Transverse colon (tissue), 4 donors: ENCODE measurements at regions not wholly inside any gene's neighbourhood (a gene's known extent, or its start where the extent isn't known, plus 50 kb on each side); places are given as distances from the start of the nearest gene placed in this dataset.
A peak's percentile ranks its signal among the peaks of the same experiment; 100 is the strongest.

Experiments used
- DNase-seq: peaks from one replicate; pipeline ENCODE4 v3.0.0-alpha.2; 2019
- H3K27ac ChIP-seq, 4 donors: fragments of 200-600 bp; sonication (generic); 2 replicates each; pipeline ENCODE4 v1.5.1; 2016 to 2018; ENCODE audit warnings: inconsistent platforms in 4 of 4
- H3K27me3 ChIP-seq: fragments of 200-600 bp; sonication (generic); 2 replicates; pipeline ENCODE4 v1.5.1; 2017; ENCODE audit warnings: inconsistent platforms
- H3K36me3 ChIP-seq, 4 donors: fragments of 200-600 bp; sonication (generic); 2 replicates each; pipeline ENCODE4 v1.5.1; 2017 to 2019; ENCODE audit warnings: inconsistent platforms in 4 of 4
- H3K4me1 ChIP-seq, 4 donors: fragments of 200-600 bp; sonication (generic); 2 replicates each; pipeline ENCODE4 v1.5.1; 2017 to 2020; ENCODE audit warnings: inconsistent platforms in 4 of 4
- H3K4me3 ChIP-seq, 4 donors: fragments of 200-600 bp; sonication (generic); 1 replicate in 1 of 4; 2 replicates in 3 of 4; pipeline versions ENCODE4 v1.5.1 to v1.6.1; 2017 to 2019; ENCODE audit warnings: inconsistent platforms in 4 of 4
- H3K9me3 ChIP-seq, 2 donors: fragments of 200-600 bp; sonication (generic); 2 replicates each; pipeline ENCODE4 v1.5.1; 2017 to 2019; ENCODE audit warnings: inconsistent platforms in 2 of 2
- EP300 ChIP-seq: sonication (generic); formaldehyde crosslinking; IDR thresholded peaks from one replicate; pipeline ENCODE4 v1.6.1; 2017; ENCODE audit warnings: antibody characterized with exemption, low read depth
- POLR2A ChIP-seq: fragments of 450-650 bp; IDR thresholded peaks from one replicate; pipeline ENCODE4 v1.6.1; 2016; ENCODE audit warnings: antibody characterized with exemption, mild to moderate bottlenecking, moderate library complexity
- POLR2AphosphoS5 ChIP-seq, 3 donors: sonication (generic); formaldehyde crosslinking; IDR thresholded peaks; one replicate each; pipeline ENCODE4 v1.6.1; 2016; ENCODE audit warnings: antibody characterized with exemption in 3 of 3
- WGBS, 2 donors: methylation state at CpG; one replicate each; pipeline ENCODE4 v1.1.5; 2018; ENCODE audit warnings: low coverage in 1 of 2; 5-methylcytosine and 5-hydroxymethylcytosine counted together
- in situ Hi-C, 4 donors: fragments of 200-750 bp; cut with MboI; loops; one replicate each; pipeline versions ENCODE4 v1.15.0 to v1.15.1; 2017; ENCODE audit warnings: low sequenced_read_pairs in 3 of 4, low pct_ligation_motif_present in 1 of 4, low pct_unique_long_range_greater_than_20kb in 1 of 4
- intact Hi-C: fragments of 100-400 bp; cut with DNase I; formaldehyde crosslinking; loops from one replicate; pipeline ENCODE4 v1.15.1; 2023; ENCODE audit warnings: low total_unique reads
- TF ChIP-seq, protein P1 (sequence below), 5 experiments: fragments of 200-600 bp in 3 of 5; fragments of 450-650 bp in 2 of 5; sonication (generic) in 3 of 5; IDR thresholded peaks; 1 replicate in 2 of 5; 2 replicates in 3 of 5; pipeline ENCODE4 v1.5.1; 2016 to 2017; ENCODE audit warnings: antibody characterized with exemption in 5 of 5, inconsistent platforms in 3 of 5, mild to moderate bottlenecking in 2 of 5, moderate library complexity in 1 of 5

DNA sequence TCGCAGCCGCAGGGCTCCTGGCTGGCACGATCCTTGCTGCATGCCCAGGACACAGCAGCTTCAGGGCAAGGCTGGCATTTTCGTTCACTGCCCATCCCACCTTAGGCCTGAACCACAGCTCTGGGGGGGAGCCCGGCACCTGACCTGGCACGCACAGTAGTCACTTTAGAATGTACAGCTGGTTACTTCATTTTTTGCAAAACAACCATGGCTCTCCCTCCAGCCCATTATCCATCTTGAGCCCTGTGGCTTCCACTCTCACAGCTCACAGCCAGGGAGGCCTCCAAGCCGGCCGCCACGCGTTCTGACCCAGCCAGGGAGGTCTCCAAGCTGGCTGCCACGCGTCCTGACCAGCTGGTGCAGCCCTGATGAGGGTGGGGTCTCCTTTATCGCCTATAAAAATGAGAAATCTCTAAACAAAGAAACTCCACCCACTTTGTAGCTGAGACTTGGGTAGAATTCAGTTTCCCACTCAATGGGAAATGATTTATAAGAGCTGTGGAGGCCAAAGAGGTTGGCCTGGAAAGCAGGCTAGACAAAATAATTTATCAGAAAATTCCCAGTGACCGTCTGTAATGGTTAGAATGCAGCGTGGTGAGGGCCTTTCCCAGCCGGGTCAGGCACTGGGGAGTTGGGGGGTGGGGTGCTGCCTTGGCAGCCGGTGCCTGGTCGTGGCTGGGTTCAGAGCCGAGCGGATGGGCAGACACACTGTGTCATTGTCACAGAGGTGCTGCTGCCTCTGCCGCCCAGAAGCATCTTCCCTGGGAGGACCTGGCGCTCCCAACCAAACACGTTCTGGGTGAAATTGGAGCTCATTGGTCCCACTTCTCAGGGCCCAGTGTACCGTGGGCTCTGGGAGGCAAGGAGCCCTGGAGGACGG, 54.6 kb upstream of the ACTRT2 start:
- DNase-seq, result no peak
- H3K4me1 ChIP-seq, result no peaks in the 10 kb centered on the region
- intact Hi-C loops (no loop called here), in situ Hi-C loops (no loop called here)
- H3K36me3 ChIP-seq, result no peaks in the 10 kb centered on the region
- no peak for TF ChIP-seq EP300
- TF ChIP-seq, protein P1, sequence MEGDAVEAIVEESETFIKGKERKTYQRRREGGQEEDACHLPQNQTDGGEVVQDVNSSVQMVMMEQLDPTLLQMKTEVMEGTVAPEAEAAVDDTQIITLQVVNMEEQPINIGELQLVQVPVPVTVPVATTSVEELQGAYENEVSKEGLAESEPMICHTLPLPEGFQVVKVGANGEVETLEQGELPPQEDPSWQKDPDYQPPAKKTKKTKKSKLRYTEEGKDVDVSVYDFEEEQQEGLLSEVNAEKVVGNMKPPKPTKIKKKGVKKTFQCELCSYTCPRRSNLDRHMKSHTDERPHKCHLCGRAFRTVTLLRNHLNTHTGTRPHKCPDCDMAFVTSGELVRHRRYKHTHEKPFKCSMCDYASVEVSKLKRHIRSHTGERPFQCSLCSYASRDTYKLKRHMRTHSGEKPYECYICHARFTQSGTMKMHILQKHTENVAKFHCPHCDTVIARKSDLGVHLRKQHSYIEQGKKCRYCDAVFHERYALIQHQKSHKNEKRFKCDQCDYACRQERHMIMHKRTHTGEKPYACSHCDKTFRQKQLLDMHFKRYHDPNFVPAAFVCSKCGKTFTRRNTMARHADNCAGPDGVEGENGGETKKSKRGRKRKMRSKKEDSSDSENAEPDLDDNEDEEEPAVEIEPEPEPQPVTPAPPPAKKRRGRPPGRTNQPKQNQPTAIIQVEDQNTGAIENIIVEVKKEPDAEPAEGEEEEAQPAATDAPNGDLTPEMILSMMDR (IDR thresholded peaks at IDR 0.05), result no peak
- no peak for TF ChIP-seq POLR2A
- TF ChIP-seq POLR2AphosphoS5 (IDR thresholded peaks at IDR 0.05), result no peak
- WGBS, 2 donors, result 0 to 60% methylated on average over 1 to 25 of the region's 25 CpGs
- peaks cover 23% of the 10 kb centered on the region for H3K27me3 ChIP-seq
- no peak overlapping the region for H3K27ac ChIP-seq
- no peaks in the 10 kb centered on the region for H3K9me3 ChIP-seq
- H3K4me3 ChIP-seq, result no peak overlapping the region

DNA sequence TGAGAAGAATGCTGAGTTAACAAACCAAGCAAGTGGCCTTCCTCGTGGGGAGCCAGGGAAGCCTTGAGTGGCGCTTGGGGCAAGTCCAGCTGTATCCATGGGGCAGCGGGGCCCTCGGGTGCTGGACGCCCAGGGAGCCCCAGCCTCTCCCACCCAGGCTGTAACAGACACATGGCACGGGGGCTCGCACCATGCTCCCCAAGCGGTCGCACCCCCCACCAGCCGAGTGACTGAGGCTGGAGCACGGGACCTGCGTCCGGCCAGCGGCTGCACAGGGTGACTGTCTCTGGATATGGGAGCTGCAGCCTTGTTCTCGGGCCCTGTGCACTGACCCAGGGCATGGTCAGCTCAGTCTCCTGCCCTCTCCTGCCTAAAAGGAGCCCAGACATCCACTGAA, 53.9 kb upstream of the ACTRT2 start:
- Histone ChIP-seq H3K4me3 (no peak overlapping the region), H3K27me3 (peaks cover 23% of the 10 kb centered on the region), H3K9me3 (no peaks in the 10 kb centered on the region), H3K36me3 (no peaks in the 10 kb centered on the region), H3K27ac (no peak overlapping the region), H3K4me1 (no peaks in the 10 kb centered on the region)
- 74% methylated on average over 3 of the region's 15 CpGs; no CpG with 5 or more reads in 1 of the 2 donors for WGBS, 2 donors
- in situ Hi-C loops, result no loop called here
- intact Hi-C loops, result no loop called here
- TF ChIP-seq, protein P1 (IDR thresholded peaks at IDR 0.05), result no peak
- TF ChIP-seq EP300, result no peak
- no peak for TF ChIP-seq POLR2A
- TF ChIP-seq POLR2AphosphoS5 (IDR thresholded peaks at IDR 0.05), result no peak
- DNase-seq, result no peak

DNA sequence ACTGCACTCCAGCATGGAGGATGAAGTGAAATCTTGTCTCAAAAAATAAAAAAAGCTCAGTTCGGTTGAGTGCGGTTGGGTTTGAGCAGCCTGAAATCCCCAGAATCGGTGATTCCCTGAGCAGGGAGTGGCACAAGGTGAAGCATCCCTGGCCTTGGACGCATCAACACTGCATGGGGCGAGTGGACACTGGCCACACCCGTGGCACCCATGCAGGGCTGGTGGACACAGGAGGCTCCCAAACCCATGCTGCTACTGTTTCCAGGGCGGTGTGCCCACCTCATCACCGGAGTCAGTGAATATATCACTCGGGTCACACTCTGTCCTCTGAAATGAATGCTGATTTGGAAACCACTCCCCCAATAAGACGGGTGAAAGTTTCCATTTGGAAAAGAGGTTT, 53.4 kb upstream of the ACTRT2 start:
- H3K4me3 ChIP-seq, result no peak overlapping the region
- TF ChIP-seq POLR2AphosphoS5 (IDR thresholded peaks at IDR 0.05) (no peak), POLR2A (no peak), EP300 (no peak)
- TF ChIP-seq, protein P1 (IDR thresholded peaks at IDR 0.05), result no peak
- peaks cover 27% of the 10 kb centered on the region for H3K27me3 ChIP-seq
- intact Hi-C loops, result no loop called here
- no peak for DNase-seq
- H3K36me3 ChIP-seq, result no peaks in the 10 kb centered on the region
- in situ Hi-C loops, result no loop called here
- H3K9me3 ChIP-seq, result no peaks in the 10 kb centered on the region
- no peaks in the 10 kb centered on the region for H3K4me1 ChIP-seq
- no peak overlapping the region for H3K27ac ChIP-seq
- WGBS, 2 donors, result 52 to 59% methylated on average over 5 to 10 of the region's 10 CpGs

DNA sequence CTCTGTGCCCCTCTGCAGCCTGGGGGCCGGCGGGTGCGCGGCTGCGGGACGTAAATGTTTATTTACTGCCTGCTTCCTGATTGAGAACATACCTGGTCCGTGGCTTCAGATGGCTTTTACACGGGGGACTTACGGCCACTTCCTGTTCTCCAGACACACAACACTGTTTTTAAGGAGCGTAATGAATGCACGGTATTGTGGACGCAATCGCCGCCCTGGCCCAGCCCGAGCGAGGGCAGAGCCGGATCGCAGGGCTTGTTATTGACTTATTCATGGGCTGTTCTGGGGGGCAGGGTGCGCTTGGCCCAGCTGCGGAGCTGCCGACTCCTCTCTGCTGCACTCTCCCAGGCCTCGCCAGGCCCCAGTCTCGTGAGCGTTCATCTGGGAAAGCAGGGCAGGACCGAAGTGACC, 52.8 kb upstream of the ACTRT2 start:
- Histone ChIP-seq H3K27me3 (peaks cover 32% of the 10 kb centered on the region), H3K36me3 (no peaks in the 10 kb centered on the region), H3K9me3 (no peaks in the 10 kb centered on the region), H3K4me1 (no peaks in the 10 kb centered on the region), H3K27ac (peak overlapping the region in 1 of 4 donors; percentile 25), H3K4me3 (no peak overlapping the region)
- DNase-seq, result no peak
- in situ Hi-C loops, result no loop called here
- TF ChIP-seq POLR2AphosphoS5 (IDR thresholded peaks at IDR 0.05), result no peak
- TF ChIP-seq, protein P1 (IDR thresholded peaks at IDR 0.05), result no peak
- intact Hi-C loops, result no loop called here
- 20 to 32% methylated on average over 6 to 25 of the region's 25 CpGs for WGBS, 2 donors
